Uterus (tissue), 2 donors: ENCODE measurements at regions not wholly inside any gene's neighbourhood (a gene's known extent, or its start where the extent isn't known, plus 50 kb on each side); places are given as distances from the start of the nearest gene placed in this dataset.

ENCODE experiments used
- CTCF ChIP-seq, 4 experiments: fragments of 200-600 bp in 2 of 4; fragments of 450-650 bp in 2 of 4; sonication (generic) in 2 of 4; IDR thresholded peaks; one replicate each; pipeline ENCODE4 v1.5.1; 2016 to 2019; ENCODE audit warnings: antibody characterized with exemption in 4 of 4, mild to moderate bottlenecking in 2 of 4, moderate library complexity in 1 of 4
- POLR2A ChIP-seq, 2 donors: fragments of 450-650 bp; IDR thresholded peaks; one replicate each; pipeline ENCODE4 v1.6.1; 2016; ENCODE audit warnings: antibody characterized with exemption in 2 of 2, mild to moderate bottlenecking in 1 of 2, moderate library complexity in 1 of 2

DNA sequence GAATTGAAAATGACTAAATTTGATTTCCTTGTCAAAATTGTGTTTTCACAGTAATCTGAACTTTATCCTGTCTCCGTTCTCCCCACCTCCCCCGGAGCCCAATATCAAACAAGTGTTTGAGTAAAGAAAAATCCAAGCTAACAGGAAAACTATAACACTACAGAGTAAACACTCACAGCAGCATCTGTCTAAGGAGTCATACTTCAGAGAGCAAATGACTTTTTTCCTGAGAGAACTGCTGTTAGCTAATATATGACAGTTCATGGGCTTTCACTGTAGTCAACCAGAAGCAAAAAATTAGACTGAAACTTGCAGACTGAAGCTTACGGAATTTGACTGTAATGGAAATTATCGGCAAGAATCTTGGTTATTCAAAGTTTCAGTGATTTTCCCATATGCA lies 321.7 kb downstream of the ANKRD50 start:
- TF ChIP-seq CTCF (IDR thresholded peaks at IDR 0.05) (no peak), POLR2A (IDR thresholded peaks at IDR 0.05) (no peak)
